ENCODE measurements at regions not wholly inside any gene's neighbourhood (a gene's known extent, or its start where the extent isn't known, plus 50 kb on each side); places are given as distances from the start of the nearest gene placed in this dataset.
"Not testable (repeated sequence)": the region's sequence is repeated elsewhere in the genome, so short reads cannot be mapped to it uniquely, and the experiment has no call there.

- H3K27me3 ChIP-seq (replicated peaks; ENCODE audit: control insufficient read depth, insufficient read depth, low read length), result no peaks in the 10 kb centered on the region; the same call in 1 of the 2 replicates
- H3K4me3 ChIP-seq (replicated peaks; ENCODE audit: low read depth, low read length), result no peak overlapping the region
- TF ChIP-seq, protein P1, sequence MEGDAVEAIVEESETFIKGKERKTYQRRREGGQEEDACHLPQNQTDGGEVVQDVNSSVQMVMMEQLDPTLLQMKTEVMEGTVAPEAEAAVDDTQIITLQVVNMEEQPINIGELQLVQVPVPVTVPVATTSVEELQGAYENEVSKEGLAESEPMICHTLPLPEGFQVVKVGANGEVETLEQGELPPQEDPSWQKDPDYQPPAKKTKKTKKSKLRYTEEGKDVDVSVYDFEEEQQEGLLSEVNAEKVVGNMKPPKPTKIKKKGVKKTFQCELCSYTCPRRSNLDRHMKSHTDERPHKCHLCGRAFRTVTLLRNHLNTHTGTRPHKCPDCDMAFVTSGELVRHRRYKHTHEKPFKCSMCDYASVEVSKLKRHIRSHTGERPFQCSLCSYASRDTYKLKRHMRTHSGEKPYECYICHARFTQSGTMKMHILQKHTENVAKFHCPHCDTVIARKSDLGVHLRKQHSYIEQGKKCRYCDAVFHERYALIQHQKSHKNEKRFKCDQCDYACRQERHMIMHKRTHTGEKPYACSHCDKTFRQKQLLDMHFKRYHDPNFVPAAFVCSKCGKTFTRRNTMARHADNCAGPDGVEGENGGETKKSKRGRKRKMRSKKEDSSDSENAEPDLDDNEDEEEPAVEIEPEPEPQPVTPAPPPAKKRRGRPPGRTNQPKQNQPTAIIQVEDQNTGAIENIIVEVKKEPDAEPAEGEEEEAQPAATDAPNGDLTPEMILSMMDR (IDR thresholded peaks at IDR 0.05; ENCODE audit: insufficient read depth, low read length, poor library complexity, severe bottlenecking), result no peak
- no peaks in the 10 kb centered on the region for H3K36me3 ChIP-seq (ENCODE audit: control insufficient read depth, insufficient read depth, low read length)
- DNase-seq (ENCODE audit: extremely low read depth, insufficient read length), result no peak
These were observed 246.7 kb upstream of the CTBP2 start for GRCh38 chr10:125407000-125407502.

DNA sequence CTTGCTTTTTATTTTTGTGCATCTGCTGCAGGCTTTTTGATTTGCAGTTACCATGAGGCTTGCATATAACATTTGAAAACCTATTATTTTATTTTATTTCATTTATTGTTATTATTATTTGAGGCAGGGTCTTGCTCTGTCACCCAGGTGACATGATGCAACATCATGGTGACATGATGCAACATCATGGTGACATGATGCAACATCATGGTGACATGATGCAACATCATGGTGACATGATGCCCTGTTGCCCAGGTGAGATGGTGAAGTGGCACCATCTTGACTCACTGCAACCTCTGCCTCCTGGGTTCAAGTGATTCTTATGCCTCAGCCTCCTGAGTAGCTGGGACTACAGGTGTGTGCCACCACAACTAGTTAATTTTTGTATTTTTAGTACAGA, 244.5 kb upstream of the CTBP2 start:
- not testable (repeated sequence) for DNase-seq (ENCODE audit: extremely low read depth, insufficient read length); H3K4me3 ChIP-seq (replicated peaks; ENCODE audit: low read depth, low read length); H3K36me3 ChIP-seq (ENCODE audit: control insufficient read depth, insufficient read depth, low read length); H3K27me3 ChIP-seq (replicated peaks; ENCODE audit: control insufficient read depth, insufficient read depth, low read length)

GRCh38 chr10:125401462-125401861, 241.1 kb upstream of the CTBP2 start:
- Histone ChIP-seq H3K27me3 (replicated peaks; ENCODE audit: control insufficient read depth, insufficient read depth, low read length) (no peaks in the 10 kb centered on the region), H3K4me3 (replicated peaks; ENCODE audit: low read depth, low read length) (no peak overlapping the region), H3K36me3 (ENCODE audit: control insufficient read depth, insufficient read depth, low read length) (no peaks in the 10 kb centered on the region)
- TF ChIP-seq, protein P1 (IDR thresholded peaks at IDR 0.05; ENCODE audit: insufficient read depth, low read length, poor library complexity, severe bottlenecking), result no peak
- no peak for DNase-seq (ENCODE audit: extremely low read depth, insufficient read length)

GRCh38 chr10:125399289-125399688, 238.9 kb upstream of the CTBP2 start:
- no peak overlapping the region for H3K4me3 ChIP-seq (replicated peaks; ENCODE audit: low read depth, low read length)
- TF ChIP-seq, protein P1 (IDR thresholded peaks at IDR 0.05; ENCODE audit: insufficient read depth, low read length, poor library complexity, severe bottlenecking), result no peak
- DNase-seq (ENCODE audit: extremely low read depth, insufficient read length), result no peak
- H3K27me3 ChIP-seq (replicated peaks; ENCODE audit: control insufficient read depth, insufficient read depth, low read length), result no peaks in the 10 kb centered on the region
- H3K36me3 ChIP-seq (ENCODE audit: control insufficient read depth, insufficient read depth, low read length), result no peaks in the 10 kb centered on the region

DNA sequence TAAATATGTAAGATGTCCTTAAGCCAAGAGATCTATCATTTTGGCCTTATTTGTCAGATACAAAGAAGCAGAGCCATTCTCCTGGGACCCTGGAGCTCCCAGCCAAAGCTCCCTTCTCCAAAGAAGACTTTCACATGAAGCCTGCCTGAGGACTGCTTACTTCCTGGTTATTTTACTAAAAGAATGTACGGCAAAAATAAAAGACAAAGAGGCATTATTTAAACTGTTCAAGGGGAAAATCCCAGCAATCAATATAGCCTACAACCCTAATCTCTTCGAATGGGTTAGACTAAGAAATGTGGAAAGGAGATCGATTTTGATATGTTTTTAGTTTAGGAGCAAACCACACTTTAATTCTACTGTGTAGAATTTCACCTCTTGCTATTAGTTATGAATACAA, 237.9 kb upstream of the CTBP2 start:
- Histone ChIP-seq H3K36me3 (ENCODE audit: control insufficient read depth, insufficient read depth, low read length) (no peaks in the 10 kb centered on the region), H3K4me3 (replicated peaks; ENCODE audit: low read depth, low read length) (no peak overlapping the region), H3K27me3 (replicated peaks; ENCODE audit: control insufficient read depth, insufficient read depth, low read length) (no peaks in the 10 kb centered on the region)
- no peak for DNase-seq (ENCODE audit: extremely low read depth, insufficient read length)
- TF ChIP-seq, protein P1 (IDR thresholded peaks at IDR 0.05; ENCODE audit: insufficient read depth, low read length, poor library complexity, severe bottlenecking), result no peak

- no peaks in the 10 kb centered on the region for H3K36me3 ChIP-seq (ENCODE audit: control insufficient read depth, insufficient read depth, low read length)
- no peaks in the 10 kb centered on the region for H3K27me3 ChIP-seq (replicated peaks; ENCODE audit: control insufficient read depth, insufficient read depth, low read length)
- H3K4me3 ChIP-seq (replicated peaks; ENCODE audit: low read depth, low read length), result no peak overlapping the region
- no peak for DNase-seq (ENCODE audit: extremely low read depth, insufficient read length)
- TF ChIP-seq, protein P1 (IDR thresholded peaks at IDR 0.05; ENCODE audit: insufficient read depth, low read length, poor library complexity, severe bottlenecking), result no peak
These were observed 237.2 kb upstream of the CTBP2 start for GRCh38 chr10:125397608-125398007.
